HG03060 (cell line): ENCODE measurements at regions not wholly inside any gene's neighbourhood (a gene's known extent, or its start where the extent isn't known, plus 50 kb on each side); places are given as distances from the start of the nearest gene placed in this dataset.
"Not testable (repeated sequence)": the region's sequence is repeated elsewhere in the genome, so short reads cannot be mapped to it uniquely, and the experiment has no call there.

Experiments
- ATAC-seq: cut with Tn5 transposase; IDR thresholded peaks from one replicate; pipeline ENCODE4 v1.9.1; 2021; ENCODE audit warnings: low read depth, moderate number of reproducible peaks; ENCODE audit not compliant: unreplicated experiment

DNA sequence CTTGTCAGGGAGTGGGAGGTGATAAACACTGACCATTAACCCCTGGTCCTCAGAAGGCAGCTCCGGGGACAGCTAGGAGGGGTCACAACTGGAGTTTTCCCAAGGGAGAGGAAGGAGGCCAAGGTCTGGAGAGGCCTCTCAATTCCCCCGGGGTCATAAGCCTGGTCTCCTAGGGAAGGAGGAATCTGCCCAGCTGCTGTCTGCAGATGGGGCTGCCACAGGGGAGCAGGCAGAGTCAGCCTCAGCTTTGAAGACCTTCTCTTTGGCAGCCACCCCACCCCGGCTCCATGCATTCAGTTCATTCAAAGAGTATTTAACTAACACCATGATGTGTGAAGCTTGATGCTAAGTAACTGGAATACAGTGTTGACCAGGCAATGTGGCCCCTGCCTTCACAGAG, 74.6 kb upstream of the HSPA9 start:
- no peak for ATAC-seq

DNA sequence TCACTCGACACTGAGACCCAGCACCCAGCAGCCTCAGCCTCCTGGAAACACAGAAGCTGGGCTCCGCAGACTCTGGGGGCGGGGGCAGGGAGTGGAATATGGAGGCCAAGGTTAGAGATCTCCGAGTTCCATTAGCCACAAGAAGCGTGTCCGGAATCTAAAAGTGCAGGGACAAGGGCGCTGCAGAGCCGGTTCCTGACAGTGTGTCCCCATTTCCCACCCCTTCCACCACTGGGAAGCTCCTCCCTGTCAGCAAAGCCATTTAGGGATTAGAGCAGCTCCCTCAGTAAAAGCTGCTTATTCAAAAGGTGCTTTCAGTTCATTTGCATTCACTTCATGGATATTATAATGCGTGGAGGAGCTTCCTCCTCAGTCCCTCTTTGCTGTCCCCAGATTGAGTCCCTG, 74.1 kb upstream of the HSPA9 start:
- ATAC-seq = no peak

DNA sequence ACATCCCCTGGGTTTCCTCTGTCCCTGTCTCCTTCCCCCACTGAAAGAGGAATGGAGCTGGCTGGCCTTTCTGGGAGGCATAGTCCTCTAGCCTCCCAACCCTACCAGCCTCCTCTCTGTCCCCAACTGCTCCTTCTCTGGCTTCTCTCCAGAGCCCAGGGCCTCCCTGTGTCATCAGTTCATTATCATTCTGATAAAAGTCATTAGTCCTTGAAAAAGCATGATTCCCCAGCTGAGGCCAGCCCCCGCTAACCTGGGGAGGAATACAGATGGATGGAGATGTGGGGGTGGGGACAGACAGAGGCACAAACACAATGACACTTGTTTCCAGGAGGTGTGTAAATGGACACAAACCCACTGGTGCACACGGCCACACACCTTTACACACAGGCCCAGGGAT, 73.6 kb upstream of the HSPA9 start:
- no peak for ATAC-seq

DNA sequence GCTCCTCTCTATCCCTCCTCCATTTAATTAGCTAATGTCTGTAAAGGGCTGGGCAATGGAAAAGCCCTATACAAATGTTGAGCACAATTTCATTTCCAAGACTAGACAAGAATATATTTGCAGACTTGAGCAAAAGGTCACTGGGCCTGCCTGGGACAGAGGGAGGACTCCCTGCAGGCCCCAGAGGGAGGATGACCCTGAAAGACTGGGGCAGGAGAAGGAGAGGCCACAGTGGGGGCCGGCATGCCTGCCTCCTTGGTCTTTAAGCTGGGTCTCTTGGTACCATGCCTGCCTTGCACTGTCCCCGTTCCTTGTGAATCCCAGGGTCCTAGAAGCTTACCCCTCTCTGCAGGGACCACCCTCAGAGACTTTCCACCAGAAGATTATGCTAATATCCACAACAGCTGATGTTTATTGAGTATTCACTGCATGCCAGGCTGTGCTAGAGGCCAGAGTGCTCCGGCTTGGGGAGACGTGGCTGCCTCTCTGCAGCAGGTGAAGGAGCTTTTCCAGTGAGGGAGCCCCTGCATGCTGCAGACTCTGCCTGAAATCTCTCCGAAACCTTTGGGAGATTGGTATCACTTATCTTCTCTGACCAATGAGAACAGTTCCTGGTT, 72.7 kb upstream of the HSPA9 start:
- no peak for ATAC-seq

DNA sequence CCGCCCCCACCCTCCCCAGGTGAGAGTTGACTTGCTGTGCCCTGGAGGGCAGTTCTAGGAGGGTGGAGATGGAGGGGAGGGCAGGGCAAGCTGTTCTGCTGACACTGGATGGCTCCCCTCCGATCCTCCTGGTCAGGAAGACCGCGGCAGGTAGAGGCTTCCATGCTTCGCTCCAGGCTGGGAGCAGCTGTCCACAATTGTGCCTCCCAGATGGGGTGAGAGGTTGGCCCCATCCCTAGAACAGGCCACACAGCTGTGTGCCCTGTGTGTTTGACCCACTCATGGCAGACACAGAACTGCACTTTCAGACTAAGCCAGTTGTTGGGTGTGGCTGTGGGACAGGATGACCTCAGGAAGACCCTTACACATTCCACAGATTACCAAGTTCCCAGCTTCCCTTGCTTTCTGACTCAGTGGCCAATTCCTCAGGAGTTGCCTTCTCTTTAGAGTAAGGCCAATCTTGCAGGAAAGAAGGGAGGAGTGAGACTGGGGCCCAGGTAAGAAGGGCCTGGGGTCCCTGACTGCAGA, 72.1 kb upstream of the HSPA9 start:
- ATAC-seq = no peak

DNA sequence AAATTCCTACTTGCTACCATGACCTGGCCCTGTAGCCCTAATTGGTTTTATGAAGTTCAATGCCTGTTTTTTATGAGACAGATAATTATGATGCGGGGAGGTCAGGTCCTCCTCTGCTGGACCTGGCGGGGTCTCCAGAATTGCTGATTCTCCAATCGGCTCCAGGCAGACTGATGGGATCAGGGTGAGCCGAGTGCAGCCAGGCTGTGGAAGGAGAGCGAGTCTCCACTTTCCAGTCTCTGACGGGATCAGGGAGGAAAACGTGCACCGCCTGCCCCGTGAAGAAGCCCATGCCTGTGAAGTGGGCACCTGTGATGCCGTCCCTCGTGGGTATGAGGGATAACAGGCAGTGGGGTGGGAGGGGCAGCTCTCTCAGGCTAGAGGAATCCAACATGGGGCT, 71.5 kb upstream of the HSPA9 start:
- ATAC-seq = no peak

DNA sequence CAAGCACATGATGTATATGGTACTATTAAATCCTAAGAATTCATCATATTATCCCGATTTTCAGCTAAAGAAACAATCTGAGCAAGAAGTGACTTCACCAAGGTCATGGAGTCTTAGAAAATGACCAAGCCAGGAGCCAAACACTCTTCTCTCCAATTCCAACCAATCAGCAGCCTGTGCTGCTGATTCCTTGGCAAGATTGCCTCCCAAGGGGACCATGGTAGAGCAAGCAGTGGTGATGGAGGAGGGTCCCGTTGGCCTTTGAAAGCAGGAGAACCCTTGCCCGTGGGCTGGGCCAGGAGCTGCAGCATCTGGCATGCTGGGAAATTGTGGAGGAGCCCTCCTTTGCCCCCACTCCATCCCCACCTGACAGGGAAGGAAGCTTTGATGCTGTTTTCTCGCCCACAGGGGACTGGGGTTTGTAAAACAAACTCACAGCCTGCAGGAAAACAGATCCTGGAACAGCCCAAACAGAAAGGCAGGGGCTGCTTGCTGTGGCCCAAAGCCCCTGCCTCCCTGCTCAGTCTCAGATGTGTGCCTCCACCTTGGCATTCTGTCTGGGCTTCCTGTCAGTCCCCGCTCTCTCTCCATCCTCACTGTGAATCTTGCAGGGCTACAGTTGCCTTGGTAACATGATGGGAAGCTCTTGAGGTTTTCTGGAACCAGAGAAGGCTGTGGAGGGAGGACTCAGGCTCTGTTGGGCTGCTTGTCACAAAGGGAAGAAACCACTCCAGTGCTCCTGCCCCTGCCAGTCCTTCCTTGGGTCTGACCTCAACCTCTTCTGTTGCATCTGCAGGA, 70.8 kb upstream of the HSPA9 start:
- no peak for ATAC-seq

DNA sequence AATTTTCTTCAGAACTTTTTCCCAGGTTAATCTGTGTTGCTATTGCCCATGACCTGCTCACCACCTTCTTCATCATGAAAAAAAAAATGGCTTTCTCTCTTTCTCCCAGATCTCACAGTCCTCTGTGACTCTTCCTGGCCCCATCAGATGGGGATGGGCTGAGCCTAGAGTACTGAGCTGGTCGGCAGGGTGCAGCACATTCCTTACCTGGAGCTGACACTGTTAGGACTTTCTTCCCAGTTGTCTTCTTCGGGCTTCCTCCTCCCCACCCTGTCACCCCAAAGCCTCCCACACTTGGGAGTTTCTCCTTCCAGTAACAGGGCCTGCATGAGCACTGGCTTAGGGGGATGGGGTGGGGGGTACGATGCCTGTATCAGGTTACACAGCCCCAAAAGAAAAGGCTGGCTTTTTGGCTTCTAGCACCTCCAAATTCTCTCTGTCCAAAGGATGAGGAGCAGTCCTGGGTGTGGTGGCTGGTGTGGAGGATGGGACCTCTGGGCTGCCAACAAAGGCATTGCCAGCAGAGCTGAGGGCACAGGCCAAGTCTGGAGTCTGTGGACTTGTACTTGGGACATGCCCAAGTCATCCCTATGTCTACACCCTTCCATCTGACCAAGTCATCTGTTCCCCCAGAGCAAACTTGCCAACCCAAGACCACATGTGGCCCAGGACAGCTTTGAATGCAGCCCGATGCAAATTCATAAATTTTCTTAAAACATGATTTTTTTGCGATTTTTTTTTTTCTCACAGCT, 68.0 kb upstream of the HSPA9 start:
- ATAC-seq = no peak

DNA sequence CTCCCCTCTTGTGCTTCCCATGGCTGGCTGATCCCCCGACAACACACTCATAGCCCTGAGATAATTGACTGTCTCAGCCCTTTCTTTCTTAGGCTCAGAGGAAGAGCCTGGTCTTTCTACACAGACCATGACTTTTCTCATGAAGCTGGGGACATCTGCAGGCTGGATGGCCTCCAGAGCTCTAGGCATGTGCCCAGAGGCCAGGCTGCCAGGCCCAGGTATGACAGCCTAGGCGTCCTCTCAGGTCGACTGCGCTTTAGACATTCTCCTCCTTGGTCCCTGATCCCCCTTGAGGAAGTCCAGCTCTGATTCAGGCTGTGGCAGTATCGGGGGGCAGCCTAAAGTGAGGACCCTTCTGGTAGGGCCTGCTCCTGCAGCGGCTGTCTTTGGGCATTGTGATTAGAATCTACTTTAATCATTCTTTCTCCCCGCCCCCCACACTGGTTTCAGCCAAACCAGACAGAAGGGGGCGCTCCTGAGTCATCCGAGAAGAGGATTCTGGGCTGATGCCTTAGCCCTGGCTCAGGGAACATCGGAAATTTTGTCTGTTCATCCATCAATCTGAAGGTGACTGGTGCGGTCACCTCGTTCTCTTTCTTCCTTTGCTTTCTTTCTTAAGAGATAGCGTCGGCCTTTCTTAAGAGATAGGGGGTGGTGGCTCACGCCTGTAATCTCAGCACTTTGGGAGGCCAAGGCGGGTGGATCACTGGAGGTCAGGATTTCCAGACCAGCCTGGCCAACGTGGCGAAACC, 66.5 kb upstream of the HSPA9 start:
- ATAC-seq = no peak

DNA sequence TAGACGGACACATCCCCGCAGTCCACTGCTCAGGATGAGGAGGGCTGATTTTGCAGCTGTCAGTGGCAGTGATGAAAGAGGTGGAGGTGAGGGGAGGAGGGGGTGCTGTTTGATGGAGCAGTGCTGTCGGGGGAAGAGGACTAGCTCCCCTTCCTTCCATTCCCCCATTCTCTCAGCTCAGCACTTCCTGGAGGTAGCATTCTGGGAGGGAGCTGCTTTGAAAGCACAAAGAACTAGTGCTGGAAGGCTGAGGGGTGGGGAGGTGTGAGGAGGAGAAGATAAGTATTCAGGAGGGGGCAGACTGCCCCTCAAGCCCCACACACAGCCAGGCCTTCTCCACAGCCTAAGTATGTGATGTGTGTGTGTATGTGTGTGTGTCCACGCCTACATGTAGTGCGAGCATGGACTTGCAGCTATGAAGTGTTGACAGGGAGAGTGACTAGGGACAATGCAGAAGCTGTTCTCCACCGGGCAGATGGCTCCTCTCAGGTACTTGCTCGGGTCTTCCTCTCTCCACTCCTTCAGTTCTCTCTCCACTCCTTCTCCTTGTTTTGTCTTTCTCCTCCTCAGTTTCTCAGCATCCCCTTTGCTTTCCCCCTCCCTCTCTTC, 65.5 kb upstream of the HSPA9 start:
- no peak for ATAC-seq

DNA sequence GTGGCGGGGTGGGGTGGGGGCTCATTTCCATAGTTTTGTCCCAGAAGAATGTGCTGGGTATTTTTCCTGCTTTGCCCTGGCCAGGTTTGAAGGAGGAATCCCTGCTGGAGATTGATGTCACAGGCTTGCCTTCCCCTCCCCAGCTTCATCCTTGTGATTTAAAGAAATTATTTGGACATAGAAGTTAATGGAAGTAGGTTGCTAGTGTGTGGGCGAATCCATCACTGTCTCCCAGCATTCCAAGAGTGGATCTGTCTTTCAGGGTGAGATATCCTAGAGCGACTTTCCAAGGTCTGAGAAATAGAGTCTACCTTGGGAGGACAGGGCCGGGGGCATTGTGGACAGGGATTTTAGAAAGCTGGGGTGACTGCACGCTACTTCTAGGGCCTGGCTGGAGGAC, 64.9 kb upstream of the HSPA9 start:
- ATAC-seq = no peak

DNA sequence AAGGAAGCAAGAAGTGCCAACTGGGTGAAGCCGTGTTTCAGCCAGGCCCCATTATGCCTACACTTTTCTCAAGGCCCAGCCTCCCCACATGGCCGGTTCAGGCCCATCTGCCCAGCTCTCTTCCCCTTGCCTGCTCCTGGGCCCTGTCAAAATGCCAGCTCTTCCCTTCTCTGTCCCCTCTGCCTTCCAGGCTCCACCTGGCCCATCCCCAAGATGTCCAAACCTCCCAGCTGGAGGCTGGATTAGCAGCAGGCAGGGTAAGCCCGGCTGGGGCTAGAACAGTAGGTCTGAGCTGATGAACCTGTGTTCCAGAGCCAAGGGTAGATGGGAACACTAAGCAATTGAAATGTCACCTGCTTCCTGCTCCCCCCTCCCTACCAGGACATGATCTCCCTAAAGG, 64.1 kb upstream of the HSPA9 start:
- ATAC-seq = no peak

DNA sequence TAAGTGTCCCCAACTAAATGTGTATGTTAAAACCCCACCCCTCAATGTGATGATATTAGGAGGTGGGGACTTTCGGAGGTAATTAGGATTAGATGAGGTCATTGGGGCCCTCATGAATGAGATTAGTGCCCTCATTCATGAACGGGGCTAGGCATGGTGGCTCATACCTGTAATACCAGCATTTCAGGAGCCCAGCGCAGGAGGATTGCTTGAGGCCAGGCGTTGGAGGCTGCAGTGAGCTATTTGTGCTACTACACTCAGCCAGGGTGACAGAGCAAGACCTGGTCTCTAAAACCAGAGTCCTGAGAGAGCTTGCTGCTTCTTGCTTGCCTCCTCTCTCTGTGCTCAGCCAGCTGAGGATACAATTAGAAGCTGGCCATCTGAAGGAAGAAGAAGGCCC, 62.1 kb upstream of the HSPA9 start:
- ATAC-seq = no peak

DNA sequence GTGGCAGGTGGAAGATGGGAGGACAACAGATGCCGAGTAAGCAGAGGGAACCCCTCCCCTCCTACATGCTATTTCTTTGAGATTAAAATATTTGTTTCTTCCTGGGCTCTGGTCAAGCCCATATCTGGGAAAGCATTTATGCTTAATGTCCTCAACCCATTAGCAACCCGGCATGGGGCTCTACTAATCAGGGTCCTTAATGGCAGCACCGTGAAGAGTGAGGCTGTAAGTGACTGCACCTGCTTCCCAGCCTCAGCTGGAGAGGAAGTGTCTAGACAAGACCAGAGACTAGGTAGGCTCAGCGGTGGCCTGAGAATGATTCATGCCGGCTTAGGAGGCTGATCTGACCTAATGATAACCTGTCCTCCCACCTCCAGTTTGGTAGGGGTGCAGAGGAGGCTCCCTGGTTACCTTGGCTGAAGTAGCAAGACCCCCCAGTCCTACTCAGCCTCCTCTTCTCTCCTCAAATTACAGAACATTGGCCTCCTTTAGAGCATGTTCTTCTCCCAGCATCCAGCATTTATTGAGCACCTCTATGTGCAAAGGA, 61.3 kb upstream of the HSPA9 start:
- ATAC-seq = no peak

DNA sequence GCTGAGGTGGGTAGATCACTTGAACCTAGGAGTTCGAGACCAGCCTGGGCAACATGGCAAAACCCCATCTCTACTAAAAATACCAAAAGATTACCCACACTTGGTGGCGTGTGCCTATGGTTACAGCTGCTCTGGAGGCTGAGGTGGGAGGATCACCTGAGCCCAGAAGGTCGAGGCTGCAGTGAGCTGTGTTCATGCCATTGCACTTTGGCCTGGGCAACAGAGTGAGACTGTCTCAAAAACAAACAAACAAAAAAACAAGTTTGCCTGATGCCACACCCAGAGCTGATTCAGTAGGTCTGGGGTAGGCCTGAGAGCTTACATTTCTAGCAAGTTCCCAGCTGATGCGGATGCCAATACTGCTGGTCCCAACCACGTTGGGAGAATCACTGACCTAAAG, 60.5 kb upstream of the HSPA9 start:
- no peak for ATAC-seq

DNA sequence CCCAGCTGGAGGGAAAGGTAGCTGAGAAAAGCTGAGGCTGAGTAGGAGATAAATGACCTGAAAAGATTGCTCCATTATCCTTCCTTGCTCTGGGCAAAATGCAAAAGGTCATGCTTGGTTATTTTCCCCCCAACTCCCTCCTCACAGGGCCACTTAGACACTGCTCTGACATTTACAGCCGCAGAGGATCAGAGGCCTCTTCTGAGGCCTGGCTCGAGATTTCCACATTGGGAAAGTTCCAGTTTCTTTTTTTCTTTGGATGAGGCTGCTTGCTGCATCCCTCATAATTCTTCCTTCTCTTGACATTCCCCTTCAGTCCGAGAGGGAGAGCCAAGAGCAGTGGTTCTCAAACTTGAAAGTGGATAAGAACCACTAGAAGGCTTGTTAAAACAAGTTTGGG, 60.1 kb upstream of the HSPA9 start:
- ATAC-seq = no peak

DNA sequence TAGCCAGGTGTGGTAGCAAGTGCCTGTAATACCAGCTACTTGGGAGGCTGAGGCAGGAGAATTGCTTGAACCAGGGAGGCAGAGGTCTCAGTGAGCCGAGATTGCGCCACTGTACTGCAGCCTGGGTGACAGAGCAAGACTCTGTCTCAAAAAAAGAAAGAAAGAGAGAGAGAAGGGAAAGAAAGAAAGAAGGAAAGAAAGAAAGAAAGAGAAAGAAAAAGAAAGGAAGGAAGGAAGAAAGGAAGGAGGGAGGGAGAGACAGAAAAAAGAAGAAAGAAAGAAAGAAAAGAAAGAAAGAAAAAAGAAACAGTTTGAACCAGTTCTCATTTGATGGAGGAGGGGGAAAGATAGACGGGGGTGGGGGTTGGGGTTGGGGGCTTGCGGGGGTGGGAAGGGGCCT, 59.6 kb upstream of the HSPA9 start:
- ATAC-seq = not testable (repeated sequence)

DNA sequence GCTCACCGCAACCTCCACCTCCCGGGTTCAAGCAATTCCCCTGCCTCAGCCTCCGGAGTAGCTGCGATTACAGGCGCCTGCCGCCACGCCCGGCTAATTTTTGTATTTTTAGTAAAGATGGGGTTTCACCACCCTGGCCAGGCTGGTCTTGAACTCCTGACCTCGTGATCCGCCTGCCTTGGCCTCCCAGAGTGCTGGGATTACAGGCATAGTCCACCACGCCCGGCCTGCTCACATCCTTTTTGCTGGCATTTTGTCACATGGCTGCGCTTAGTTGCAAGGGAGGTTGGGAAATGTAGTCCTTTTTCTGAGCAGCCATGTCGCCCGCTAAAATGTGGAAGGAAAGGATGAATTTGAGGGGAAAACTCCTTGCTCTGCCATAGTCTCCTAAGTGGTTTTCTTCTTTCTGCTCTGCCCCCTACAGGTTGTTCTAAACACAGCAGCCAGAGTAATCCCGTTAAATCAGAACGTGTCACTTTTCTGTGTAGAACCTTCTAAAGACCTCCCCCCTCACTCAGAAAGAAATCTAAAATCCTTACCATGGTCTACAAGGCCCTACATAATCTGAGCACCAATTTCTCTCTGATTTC, 57.8 kb upstream of the HSPA9 start:
- ATAC-seq = no peak

DNA sequence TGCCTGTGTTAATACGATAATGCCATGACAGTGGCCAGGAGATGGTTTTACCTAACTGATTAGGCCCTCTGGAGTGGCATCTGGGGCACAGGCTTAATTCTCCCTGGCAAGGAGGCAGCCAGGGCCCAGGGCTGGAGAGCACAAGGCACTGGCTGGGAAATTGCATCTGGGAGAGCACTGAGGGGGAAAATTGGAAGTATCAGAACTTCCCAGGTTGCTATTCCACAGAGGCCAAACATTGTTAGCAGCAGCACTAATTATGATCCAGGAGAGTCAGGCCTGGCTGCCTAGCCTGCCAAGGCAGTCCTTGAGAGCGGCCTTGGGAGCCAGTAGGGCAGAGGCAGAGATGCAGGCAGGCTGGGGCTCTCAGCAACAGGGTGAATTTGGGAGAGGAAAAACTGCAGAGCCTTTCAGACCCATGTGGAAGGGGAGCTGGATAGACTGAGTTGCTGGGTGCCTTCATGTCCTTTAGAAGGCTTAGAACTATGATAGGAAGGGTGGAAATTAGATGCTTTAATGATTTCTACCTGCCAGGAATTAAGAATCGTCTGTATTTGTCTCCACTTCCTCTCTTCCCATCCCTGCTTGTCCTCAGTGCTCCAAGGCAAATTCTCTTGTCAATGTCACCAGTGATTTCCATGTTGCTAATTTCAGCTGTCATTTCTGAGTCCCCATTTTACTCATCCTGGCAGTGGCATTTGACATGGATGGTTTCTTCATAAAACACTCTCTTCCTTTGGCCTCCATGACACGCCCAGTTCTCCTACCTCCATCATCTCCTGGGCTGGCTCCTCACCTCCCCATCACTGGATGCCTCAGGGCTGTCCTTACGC, 56.1 kb upstream of the HSPA9 start:
- ATAC-seq = no peak
